Right kidney (tissue), 1 donor: ENCODE measurements at regions not wholly inside any gene's neighbourhood (a gene's known extent, or its start where the extent isn't known, plus 50 kb on each side); places are given as distances from the start of the nearest gene placed in this dataset.

Experiments
- DNase-seq: peaks from one replicate; pipeline ENCODE4 v3.0.0-alpha.2; 2016

GRCh38 chr5:4079831-4080230 is 484.2 kb downstream of the IRX1 start:
- DNase-seq: no peak

GRCh38 chr5:4080370-4080769 is 484.7 kb downstream of the IRX1 start:
- DNase-seq: no peak

DNA sequence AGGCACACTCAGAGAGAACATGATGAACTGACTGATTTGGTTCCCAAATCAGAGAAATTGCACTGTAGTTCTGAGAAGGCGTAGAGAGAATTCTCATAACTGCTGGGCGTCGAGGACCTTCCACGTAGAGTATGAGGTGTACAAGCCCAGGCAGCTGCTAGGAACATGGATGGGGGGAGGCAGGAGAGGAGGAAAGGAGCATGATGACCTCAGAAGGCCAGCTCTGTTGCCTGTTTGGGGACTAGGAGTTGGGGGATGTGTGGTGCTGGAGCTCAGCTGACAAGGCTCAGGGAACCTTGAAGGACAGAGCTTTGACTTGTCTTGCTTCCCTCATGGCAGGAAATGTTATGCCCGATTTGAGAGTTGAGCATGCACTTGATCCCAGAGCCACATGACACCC is 485.4 kb downstream of the IRX1 start:
- DNase-seq: no peak

DNA sequence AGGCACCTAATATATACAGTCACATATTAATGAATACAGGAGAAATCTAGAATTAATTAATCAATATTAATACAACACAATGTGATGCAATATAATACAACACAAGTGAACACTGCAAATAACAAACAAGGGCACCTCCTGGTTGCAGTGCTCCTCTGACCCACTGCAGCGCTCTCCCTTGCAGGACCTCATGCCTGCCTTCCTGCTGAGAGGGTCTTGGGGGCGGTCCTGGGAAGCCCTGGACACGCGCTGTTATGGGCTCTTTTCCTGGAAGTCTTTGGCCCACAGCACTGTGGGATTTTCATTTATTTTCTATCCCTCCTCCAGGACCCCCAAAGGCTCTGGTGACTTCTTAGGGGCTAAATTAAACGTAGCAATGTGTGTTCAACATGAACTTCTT is 485.8 kb downstream of the IRX1 start:
- no peak for DNase-seq

DNA sequence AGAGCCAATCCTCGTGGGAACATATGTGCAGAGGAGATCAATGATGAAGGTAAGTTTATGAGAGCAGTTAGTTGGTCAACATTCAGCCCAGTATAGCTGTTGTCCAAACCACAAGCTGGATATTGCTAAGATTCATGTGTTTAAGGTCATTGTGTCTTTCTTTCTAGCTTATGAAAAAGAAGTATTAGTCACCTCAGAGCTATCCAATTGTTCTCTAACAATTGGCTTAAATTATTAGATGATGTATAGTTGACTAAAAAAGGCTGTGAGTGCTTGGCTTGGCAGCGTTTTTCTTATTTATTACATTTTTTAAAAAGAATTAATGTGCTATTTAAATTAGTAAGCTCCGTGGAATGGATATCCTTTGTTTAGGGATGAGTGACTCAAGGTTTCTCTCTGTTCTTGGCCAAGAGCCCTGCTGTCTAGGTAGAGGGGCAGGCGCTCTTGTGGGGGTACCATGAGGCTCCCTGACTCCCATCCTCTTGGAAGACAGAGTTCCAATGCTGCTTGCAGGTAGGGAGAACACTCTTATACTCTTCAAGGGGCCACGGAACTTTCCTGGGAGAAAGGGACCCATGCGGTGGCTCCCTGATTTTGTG is 487.4 kb downstream of the IRX1 start:
- no peak for DNase-seq

- DNase-seq: no peak
Observed at GRCh38 chr5:4083591-4084337, 488.1 kb downstream of the IRX1 start.

DNA sequence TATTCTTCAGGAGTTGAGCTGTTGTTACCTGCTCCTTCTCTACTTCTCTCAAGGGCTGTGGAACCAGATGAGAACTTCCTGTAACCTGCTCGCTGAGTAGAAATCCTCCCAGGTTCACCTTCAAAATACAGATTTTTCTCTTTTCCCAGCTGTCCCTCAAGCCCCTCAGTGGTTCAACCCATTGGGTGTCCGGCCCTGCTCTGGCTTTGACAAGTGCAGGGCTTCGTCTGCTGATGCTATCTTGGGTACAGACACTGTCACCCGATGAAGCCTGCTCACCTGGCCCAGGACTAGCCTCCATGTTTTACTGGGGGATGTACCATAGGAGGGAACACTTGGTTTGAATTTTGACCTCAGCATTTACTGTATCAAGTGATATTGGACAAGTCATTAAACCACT is 490.4 kb downstream of the IRX1 start:
- no peak for DNase-seq

DNA sequence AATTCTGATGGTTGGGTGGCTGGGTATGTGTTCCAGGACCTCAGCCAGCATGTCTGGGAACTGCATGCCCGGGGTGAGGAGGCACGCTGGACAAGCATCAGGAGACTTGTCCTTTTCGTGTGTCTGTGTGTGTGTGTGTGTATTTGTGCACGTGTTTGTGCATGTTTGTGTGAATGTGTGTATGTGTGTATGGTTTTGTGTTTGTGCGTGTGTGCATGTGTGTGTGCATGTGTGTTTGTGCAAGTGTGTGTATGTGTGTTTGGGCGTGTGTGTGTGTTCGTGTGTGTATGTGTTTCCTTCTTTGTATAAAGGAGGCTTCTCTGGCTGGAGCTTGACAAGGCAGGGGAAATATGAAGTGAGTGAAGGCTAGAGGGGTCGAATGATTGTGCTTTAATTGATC is 491.5 kb downstream of the IRX1 start:
- no peak for DNase-seq

- DNase-seq: no peak
Observed at GRCh38 chr5:4089087-4089486, 493.5 kb downstream of the IRX1 start.

GRCh38 chr5:4093236-4093635 is 497.6 kb downstream of the IRX1 start:
- DNase-seq: no peak

DNA sequence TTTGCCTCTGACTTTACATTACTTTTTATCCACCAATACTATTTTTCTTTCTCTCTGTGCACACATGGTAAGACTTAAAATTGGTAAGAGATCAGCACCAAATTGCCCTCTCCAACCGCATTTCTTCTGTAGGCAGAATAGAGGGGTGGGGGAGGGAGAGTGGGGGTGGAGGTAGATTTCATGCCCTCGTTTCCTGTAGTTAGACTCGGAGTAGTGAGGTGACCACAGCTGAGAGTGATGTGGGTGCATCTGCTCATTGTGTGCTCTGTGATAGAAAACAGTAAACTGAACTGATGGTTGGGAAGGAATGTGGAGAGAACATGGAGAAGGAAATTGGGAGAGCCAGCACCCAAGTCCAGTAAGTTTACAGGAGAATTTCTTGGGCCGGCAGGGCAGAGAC is 498.3 kb downstream of the IRX1 start:
- no peak for DNase-seq

DNA sequence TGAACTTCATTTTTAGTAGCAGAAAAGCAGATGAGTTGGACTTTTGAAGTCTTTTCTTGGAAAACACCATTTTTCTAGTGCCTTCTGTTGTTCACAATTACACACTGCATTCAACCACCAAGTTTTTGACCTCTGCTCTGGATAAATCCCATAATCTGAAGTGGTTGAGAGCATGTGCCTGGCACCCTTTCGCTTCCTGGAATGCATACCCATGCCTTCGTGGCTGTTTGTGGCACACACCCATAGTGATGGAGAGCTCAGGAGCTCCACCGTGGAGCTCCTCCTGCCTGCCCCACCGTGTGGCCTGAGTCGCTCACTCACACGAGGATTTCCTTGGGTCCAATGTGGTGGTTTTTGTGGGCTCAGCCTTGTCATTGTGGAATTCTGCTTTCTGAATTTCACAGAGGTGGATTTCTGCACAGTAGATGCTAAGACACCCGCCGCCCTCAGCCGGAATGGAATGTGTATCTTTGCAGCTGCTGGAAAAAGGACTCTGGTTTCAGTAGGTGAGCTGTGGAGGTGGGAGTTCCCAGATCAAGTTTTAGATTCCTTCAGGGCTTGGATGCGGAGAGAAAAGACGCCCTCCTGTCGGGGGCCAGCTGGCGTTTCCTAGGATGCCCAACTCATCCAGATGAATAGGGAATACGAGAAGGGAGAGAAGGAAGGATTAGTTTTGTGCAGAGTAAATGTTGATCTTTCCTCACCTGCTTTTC is 500.4 kb downstream of the IRX1 start:
- peak; percentile 17 for DNase-seq

DNA sequence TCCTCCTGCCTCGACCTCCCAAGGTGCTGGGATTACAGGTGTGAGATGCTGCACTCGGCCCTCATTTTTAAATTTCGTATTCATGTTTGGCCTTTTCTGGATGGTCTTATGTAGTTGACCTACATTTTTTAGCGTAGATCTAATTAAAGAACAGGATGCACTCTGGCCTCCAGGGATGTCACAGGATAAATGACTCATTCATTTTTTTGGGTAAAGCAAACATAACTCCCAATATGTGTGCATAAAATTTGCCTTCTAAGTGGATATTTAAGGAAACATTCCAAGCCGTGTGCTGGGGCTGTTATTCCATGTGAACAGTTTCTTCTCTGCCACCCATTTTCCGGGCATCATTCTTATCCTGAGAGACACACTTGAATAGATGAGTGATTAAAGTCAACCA is 501.6 kb downstream of the IRX1 start:
- DNase-seq: no peak

GRCh38 chr5:4098226-4098625 is 502.6 kb downstream of the IRX1 start:
- DNase-seq: no peak

DNA sequence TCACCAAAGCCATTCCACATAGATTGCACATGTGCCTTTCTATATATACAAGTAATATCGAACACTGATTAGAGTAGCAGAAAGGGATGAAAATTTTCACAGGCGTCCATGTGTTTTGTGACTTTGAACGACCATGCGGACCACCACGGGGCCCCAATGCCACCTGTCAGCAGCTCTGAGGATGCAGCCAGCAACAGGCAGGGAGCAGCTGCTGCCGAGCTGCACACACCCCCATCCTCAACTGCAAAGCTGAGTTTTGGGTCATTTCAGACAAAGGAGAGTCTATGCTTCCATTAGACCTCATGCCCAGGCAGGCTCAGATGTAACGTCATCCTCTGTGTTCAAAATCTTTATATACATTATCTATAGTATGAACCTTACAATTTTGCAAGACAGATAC is 503.8 kb downstream of the IRX1 start:
- no peak for DNase-seq

GRCh38 chr5:4100739-4101138 is 505.1 kb downstream of the IRX1 start:
- no peak for DNase-seq

DNA sequence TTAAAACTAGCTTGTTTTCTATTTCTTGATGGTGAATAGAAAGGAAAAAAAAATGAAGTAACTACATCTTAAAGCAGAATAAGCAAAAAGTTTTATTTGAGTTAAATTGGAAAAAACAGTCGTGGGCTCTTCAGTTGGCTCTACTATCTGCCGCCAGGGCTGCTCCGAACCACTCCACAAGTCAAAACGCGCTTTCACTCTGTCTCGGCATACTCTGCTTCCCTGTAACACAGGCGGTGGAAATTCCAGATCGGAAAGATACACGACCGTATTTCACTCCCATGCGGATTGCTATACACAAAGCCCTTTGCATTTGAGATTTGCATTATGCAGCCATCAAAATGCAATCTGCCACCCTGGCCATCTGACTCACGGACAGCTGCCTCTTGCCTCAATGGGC is 505.6 kb downstream of the IRX1 start:
- no peak for DNase-seq

DNA sequence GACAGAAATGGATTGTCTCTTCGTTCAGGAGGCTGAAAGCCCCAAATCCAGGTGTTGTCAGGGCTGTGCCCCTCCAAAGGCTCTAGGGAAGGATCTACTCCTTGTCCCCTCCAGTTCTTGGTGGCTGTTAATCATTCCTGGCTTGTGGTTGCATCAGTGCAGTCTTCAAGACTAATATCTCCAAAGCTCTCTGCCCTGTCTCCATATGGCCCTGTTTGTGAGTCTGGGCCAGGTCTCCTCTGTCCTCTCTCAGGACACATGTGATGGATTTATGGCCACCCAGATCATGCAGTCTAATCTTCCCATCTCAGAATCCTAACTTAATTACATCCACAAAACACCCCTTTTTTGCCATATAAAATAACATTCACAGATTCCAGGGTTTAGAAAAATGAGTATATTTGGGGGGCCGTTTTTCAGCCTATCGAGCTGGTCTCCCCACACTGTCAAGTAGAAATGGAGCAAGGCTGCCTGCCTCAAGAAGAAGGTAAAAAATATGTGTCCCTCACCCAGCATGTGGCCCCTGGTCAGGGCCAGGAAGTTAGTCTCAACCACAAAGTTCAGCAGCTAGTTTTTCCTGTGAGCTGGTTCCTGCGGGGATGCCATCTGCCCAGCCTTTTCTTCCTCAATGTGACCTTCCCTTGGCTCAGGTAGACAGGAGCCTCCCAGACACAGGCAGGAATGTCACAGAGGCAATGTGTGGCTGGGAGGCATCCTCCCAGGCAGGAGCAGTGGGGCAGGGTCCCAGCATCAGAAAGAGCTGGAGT is 509.4 kb downstream of the IRX1 start:
- no peak for DNase-seq

DNA sequence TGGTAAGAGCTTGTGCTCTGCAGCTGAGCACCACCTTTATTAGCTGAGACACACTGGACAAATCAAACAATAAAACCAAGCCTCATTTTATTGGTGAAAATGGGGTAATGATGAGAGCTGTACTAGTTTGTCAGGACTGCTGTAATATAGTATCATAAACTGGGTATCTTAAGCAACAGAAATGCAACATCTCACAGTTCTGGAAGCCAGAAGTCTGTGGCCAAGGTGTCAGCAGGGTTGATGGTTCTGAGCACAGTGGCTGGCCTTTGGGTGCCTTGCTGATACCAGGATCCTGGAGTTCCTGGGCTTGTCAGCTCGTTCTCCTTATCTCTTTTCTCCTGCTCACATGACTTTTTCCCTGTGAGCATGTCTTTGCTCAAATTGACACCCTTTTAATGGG is 513.1 kb downstream of the IRX1 start:
- DNase-seq: no peak

- DNase-seq: no peak
Observed at GRCh38 chr5:4113426-4113825, 517.8 kb downstream of the IRX1 start.

GRCh38 chr5:4113905-4114304 is 518.3 kb downstream of the IRX1 start:
- DNase-seq: no peak

DNA sequence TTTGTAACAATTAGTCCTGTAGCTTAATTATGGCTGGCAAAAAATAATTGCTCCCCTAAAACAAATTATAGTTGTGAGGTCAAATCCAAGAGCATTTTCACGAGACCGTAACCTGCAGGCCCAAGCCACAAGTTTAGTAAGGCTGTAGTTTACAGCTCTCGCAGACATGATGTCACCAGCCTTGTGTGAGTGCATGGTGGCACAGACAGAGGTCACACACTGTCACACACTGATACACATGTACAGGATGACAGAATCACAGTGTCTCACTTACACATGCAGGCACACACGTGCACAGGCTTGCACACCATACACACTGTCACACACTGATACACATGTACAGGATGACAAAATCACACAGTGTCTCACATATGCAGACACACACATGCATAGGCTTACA is 518.8 kb downstream of the IRX1 start:
- DNase-seq: no peak

DNA sequence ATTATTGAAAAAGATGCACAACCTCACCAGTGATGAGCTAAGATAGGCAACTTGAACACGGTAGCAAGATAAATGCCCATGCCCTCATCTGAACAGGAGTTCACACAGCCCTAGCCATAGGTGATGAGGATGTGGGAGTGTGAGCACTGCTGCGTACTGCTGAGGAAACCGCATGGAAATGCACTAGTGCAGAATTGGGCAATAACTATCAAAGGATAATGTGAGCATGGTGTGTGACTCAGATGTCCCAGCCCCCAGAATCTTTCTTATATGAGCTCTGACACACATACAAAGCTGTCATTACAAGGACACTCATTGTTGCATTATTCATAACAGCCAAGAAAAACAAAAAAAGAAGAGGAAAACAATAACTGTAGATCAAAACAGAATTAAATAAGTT is 521.2 kb downstream of the IRX1 start:
- DNase-seq: no peak
